NCI-H1092 (cell line): ENCODE measurements at regions not wholly inside any gene's neighbourhood (a gene's known extent, or its start where the extent isn't known, plus 50 kb on each side); places are given as distances from the start of the nearest gene placed in this dataset.

Source experiments
- DNase-seq: peaks from one replicate; lab custom pipeline; 2025; lab: John Stamatoyannopoulos, UW

- no peak for DNase-seq
Measured at GRCh38 chr7:17234398-17235031, 63.9 kb upstream of the AHR start.

GRCh38 chr7:17236171-17236570 is 62.3 kb upstream of the AHR start:
- no peak for DNase-seq

GRCh38 chr7:17236603-17237002 is 61.8 kb upstream of the AHR start:
- DNase-seq = no peak

- DNase-seq = no peak
Measured at GRCh38 chr7:17239046-17239445, 59.4 kb upstream of the AHR start.

- DNase-seq = no peak
Measured at GRCh38 chr7:17239683-17240521, 58.5 kb upstream of the AHR start.

GRCh38 chr7:17242504-17242903 is 55.9 kb upstream of the AHR start:
- DNase-seq = no peak

- no peak for DNase-seq
Measured at GRCh38 chr7:17244786-17245185, 53.7 kb upstream of the AHR start.

- DNase-seq = no peak
Measured at GRCh38 chr7:17247357-17247756, 51.1 kb upstream of the AHR start.

GRCh38 chr7:17248527-17248926 is 49.9 kb upstream of the AHR start:
- DNase-seq = no peak
